HEK293 (cell line): ENCODE measurements at regions not wholly inside any gene's neighbourhood (a gene's known extent, or its start where the extent isn't known, plus 50 kb on each side); places are given as distances from the start of the nearest gene placed in this dataset.

Experiments used
- CTCF ChIA-PET: fragments of 350-600 bp; formaldehyde crosslinking; extraction: SDS; loops from one replicate; lab custom pipeline; 2021; ENCODE audit warnings: antibody characterized with exemption; lab: Yijun Ruan, JAX
- POLR2A ChIA-PET: fragments of 300-600 bp; formaldehyde crosslinking; extraction: SDS; loops from one replicate; lab custom pipeline; 2020; ENCODE audit warnings: antibody characterized with exemption, inconsistent platforms; lab: Yijun Ruan, JAX
- H3K27ac ChIP-seq: fragments of 200-500 bp; sonication (Bioruptor generic); 2 replicates; pipeline ENCODE4 v1.5.1; 2014; ENCODE audit warnings: low read depth, low read length, control low read depth, inconsistent platforms; ENCODE audit errors: extremely low read depth
- H3K36me3 ChIP-seq, 2 experiments: fragments of 200-500 bp in 1 of 2; sonication (Bioruptor generic) in 1 of 2; 1 replicate in 1 of 2; 2 replicates in 1 of 2; pipeline ENCODE4 v1.5.1; 2014 to 2017; ENCODE audit warnings: inconsistent platforms in 2 of 2, low read length in 2 of 2; ENCODE audit not compliant: control insufficient read depth in 2 of 2, insufficient read depth in 1 of 2
- H3K4me1 ChIP-seq: fragments of 200-500 bp; sonication (Bioruptor generic); 2 replicates; pipeline ENCODE4 v1.5.1; 2014; ENCODE audit warnings: mild to moderate bottlenecking, low read length, inconsistent platforms; ENCODE audit not compliant: control insufficient read depth, insufficient read depth
- H3K4me3 ChIP-seq: 2 replicates; pipeline ENCODE4 v1.5.1; 2011; ENCODE audit warnings: low read depth, mild to moderate bottlenecking, control low read depth, low read length, moderate library complexity
- H3K9me3 ChIP-seq: fragments of 200-500 bp; sonication (Bioruptor generic); 2 replicates; pipeline ENCODE4 v1.5.1; 2014; ENCODE audit warnings: low read depth, low read length, inconsistent platforms; ENCODE audit not compliant: control insufficient read depth, insufficient read depth
- ELK4 ChIP-seq: IDR thresholded peaks from 2 replicates; pipeline ENCODE4 v1.6.1; 2011; ENCODE audit warnings: mild to moderate bottlenecking, low read depth, low read length, borderline replicate concordance
- KLF1 ChIP-seq: fragments of 450-650 bp; formaldehyde crosslinking; IDR thresholded peaks from 2 replicates; pipeline ENCODE4 v1.5.1; 2016; ENCODE audit warnings: missing biosample characterization, missing genetic modification characterization
- KLF9 ChIP-seq: fragments of 450-650 bp; formaldehyde crosslinking; IDR thresholded peaks from 2 replicates; pipeline ENCODE4 v1.5.1; 2016; ENCODE audit warnings: missing biosample characterization, missing genetic modification characterization, low read depth
- SCRT1 ChIP-seq: fragments of 450-650 bp; formaldehyde crosslinking; IDR thresholded peaks from 2 replicates; pipeline ENCODE4 v1.5.1; 2016; ENCODE audit warnings: missing biosample characterization, missing genetic modification characterization, borderline replicate concordance
- SCRT2 ChIP-seq: fragments of 450-650 bp; formaldehyde crosslinking; IDR thresholded peaks from 2 replicates; pipeline ENCODE4 v1.5.1; 2016; ENCODE audit warnings: missing biosample characterization, missing genetic modification characterization
- ZBTB1 ChIP-seq: fragments of 450-650 bp; formaldehyde crosslinking; IDR thresholded peaks from 2 replicates; pipeline ENCODE4 v1.5.1; 2016; ENCODE audit warnings: missing biosample characterization, missing genetic modification characterization
- ZNF146 ChIP-seq: fragments of 450-650 bp; formaldehyde crosslinking; IDR thresholded peaks from 2 replicates; pipeline ENCODE4 v1.5.1; 2016; ENCODE audit warnings: missing biosample characterization, missing genetic modification characterization
- ZNF169 ChIP-seq: fragments of 450-650 bp; formaldehyde crosslinking; IDR thresholded peaks from 2 replicates; pipeline ENCODE4 v1.5.1; 2016; ENCODE audit warnings: missing biosample characterization, missing genetic modification characterization
- ZNF175 ChIP-seq: fragments of 450-650 bp; formaldehyde crosslinking; IDR thresholded peaks from 2 replicates; pipeline ENCODE4 v1.5.1; 2016; ENCODE audit warnings: missing biosample characterization, missing genetic modification characterization
- ZNF184 ChIP-seq: fragments of 450-650 bp; IDR thresholded peaks from 2 replicates; pipeline ENCODE4 v1.5.1; 2018; ENCODE audit warnings: missing biosample characterization, mild to moderate bottlenecking, missing genetic modification characterization
- ZNF350 ChIP-seq: fragments of 450-650 bp; formaldehyde crosslinking; IDR thresholded peaks from 2 replicates; pipeline ENCODE4 v1.5.0; 2017; ENCODE audit warnings: missing biosample characterization, mild to moderate bottlenecking, missing genetic modification characterization
- ZNF37A ChIP-seq: fragments of 450-650 bp; IDR thresholded peaks from 2 replicates; pipeline ENCODE4 v1.5.1; 2018; ENCODE audit warnings: missing biosample characterization, missing genetic modification characterization
- ZNF394 ChIP-seq: fragments of 450-650 bp; formaldehyde crosslinking; IDR thresholded peaks from 2 replicates; pipeline ENCODE4 v1.5.1; 2016; ENCODE audit warnings: missing biosample characterization, missing genetic modification characterization, mild to moderate bottlenecking, moderate library complexity, borderline replicate concordance
- ZNF473 ChIP-seq: fragments of 450-650 bp; formaldehyde crosslinking; IDR thresholded peaks from 2 replicates; pipeline ENCODE4 v1.5.1; 2017; ENCODE audit warnings: missing biosample characterization, missing genetic modification characterization
- ZNF530 ChIP-seq: fragments of 450-650 bp; formaldehyde crosslinking; IDR thresholded peaks from 2 replicates; pipeline ENCODE4 v1.5.1; 2016; ENCODE audit warnings: low read depth, missing biosample characterization, missing genetic modification characterization
- ZNF561 ChIP-seq: fragments of 450-650 bp; IDR thresholded peaks from 2 replicates; pipeline ENCODE4 v1.5.1; 2018; ENCODE audit warnings: missing biosample characterization, missing genetic modification characterization, borderline replicate concordance
- ZNF585B ChIP-seq: fragments of 450-650 bp; formaldehyde crosslinking; IDR thresholded peaks from 2 replicates; pipeline ENCODE4 v1.5.1; 2016; ENCODE audit warnings: missing biosample characterization, missing genetic modification characterization
- ZNF624 ChIP-seq: fragments of 450-650 bp; formaldehyde crosslinking; IDR thresholded peaks from 2 replicates; pipeline ENCODE4 v1.5.1; 2017; ENCODE audit warnings: missing biosample characterization, missing genetic modification characterization
- ZNF664 ChIP-seq: fragments of 450-650 bp; formaldehyde crosslinking; IDR thresholded peaks from 2 replicates; pipeline ENCODE4 v1.5.1; 2016; ENCODE audit warnings: missing biosample characterization, missing genetic modification characterization
- ZSCAN18 ChIP-seq: fragments of 450-650 bp; formaldehyde crosslinking; IDR thresholded peaks from 2 replicates; pipeline ENCODE4 v1.5.1; 2016; ENCODE audit warnings: missing biosample characterization, missing genetic modification characterization
- TF ChIP-seq, protein P1 (sequence below): fragments of 450-650 bp; formaldehyde crosslinking; IDR thresholded peaks from 2 replicates; pipeline ENCODE4 v1.5.1; 2016; ENCODE audit warnings: missing biosample characterization, missing genetic modification characterization
- TF ChIP-seq, protein P2 (sequence below): fragments of 450-650 bp; formaldehyde crosslinking; IDR thresholded peaks from 2 replicates; pipeline ENCODE4 v1.5.1; 2016; ENCODE audit warnings: missing biosample characterization, missing genetic modification characterization, borderline replicate concordance
- TF ChIP-seq, protein P3 (sequence below): fragments of 450-650 bp; formaldehyde crosslinking; IDR thresholded peaks from 2 replicates; pipeline ENCODE4 v1.5.0; 2017; ENCODE audit warnings: missing biosample characterization, missing genetic modification characterization, borderline replicate concordance

- ChIA-PET POLR2A (no interaction called here), CTCF (no interaction called here)
- Histone ChIP-seq H3K36me3 (no peaks in the 10 kb centered on the region), H3K4me3 (no peak overlapping the region), H3K27ac (no peak overlapping the region), H3K9me3 (no peaks in the 10 kb centered on the region), H3K4me1 (no peaks in the 10 kb centered on the region)
- no peak for TF ChIP-seq ZNF530
- TF ChIP-seq ZBTB1 (tag by site-specific recombination): no peak
- no peak for TF ChIP-seq ZNF350
- TF ChIP-seq, protein P1, sequence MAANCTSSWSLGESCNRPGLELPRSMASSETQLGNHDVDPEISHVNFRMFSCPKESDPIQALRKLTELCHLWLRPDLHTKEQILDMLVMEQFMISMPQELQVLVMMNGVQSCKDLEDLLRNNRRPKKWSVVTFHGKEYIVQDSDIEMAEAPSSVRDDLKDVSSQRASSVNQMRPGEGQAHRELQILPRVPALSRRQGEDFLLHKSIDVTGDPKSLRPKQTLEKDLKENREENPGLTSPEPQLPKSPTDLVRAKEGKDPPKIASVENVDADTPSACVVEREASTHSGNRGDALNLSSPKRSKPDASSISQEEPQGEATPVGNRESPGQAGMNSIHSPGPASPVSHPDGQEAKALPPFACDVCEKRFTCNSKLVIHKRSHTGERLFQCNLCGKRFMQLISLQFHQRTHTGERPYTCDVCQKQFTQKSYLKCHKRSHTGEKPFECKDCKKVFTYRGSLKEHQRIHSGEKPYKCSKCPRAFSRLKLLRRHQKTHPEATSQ (tag by site-specific recombination): no peak
- TF ChIP-seq SCRT1 (tag by site-specific recombination): no peak
- TF ChIP-seq, protein P2, sequence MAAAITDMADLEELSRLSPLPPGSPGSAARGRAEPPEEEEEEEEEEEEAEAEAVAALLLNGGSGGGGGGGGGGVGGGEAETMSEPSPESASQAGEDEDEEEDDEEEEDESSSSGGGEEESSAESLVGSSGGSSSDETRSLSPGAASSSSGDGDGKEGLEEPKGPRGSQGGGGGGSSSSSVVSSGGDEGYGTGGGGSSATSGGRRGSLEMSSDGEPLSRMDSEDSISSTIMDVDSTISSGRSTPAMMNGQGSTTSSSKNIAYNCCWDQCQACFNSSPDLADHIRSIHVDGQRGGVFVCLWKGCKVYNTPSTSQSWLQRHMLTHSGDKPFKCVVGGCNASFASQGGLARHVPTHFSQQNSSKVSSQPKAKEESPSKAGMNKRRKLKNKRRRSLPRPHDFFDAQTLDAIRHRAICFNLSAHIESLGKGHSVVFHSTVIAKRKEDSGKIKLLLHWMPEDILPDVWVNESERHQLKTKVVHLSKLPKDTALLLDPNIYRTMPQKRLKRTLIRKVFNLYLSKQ: no peak
- TF ChIP-seq ZNF561: no peak
- TF ChIP-seq ZNF624 (tag by site-specific recombination): no peak
- no peak for TF ChIP-seq ZNF146 (tag by site-specific recombination)
- TF ChIP-seq ZNF664 (tag by site-specific recombination): no peak
- TF ChIP-seq ZNF169: no peak
Measured at GRCh38 chr6:93586306-93586705, 166.9 kb upstream of the EPHA7 start.

DNA sequence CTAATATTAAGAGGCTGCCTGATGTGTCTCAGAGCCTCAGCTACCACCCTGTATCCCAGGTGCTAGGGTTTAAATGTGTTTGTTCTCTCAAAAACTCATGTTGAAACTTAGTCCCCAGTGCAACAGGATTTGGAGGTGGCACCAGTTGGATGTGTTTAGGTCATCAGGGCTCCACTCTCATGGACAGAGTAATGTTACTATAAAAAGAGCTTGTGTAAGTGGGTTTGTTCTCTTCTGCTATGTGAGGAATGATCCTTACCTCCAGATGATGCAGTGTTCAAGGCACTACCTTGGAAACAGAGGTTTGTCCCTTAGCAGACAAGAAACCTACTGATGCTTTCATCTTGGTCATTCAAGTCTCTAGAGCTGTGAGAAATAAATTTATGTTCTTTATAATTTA lies 164.9 kb upstream of the EPHA7 start:
- TF ChIP-seq SCRT2 (peak; percentile 54; the same call in 1 of the 2 replicates), ZNF175 (tag by site-specific recombination) (no peak)
- H3K4me1 ChIP-seq: no peaks in the 10 kb centered on the region
- POLR2A ChIA-PET: no interaction called here
- no peak overlapping the region for H3K27ac ChIP-seq
- no peaks in the 10 kb centered on the region for H3K36me3 ChIP-seq
- no peaks in the 10 kb centered on the region for H3K9me3 ChIP-seq
- no peak overlapping the region for H3K4me3 ChIP-seq
- CTCF ChIA-PET: interaction anchor here (0.6 kb wide), 1 partner anchor 310 kb away, joined by 3 read pairs; no protein-coding TSS in a partner anchor

- no peaks in the 10 kb centered on the region for H3K4me1 ChIP-seq
- H3K36me3 ChIP-seq: no peaks in the 10 kb centered on the region
- no peak overlapping the region for H3K27ac ChIP-seq
- no peak for TF ChIP-seq ZNF394 (tag by site-specific recombination)
- TF ChIP-seq KLF1 (tag by site-specific recombination): no peak
- no peak for TF ChIP-seq ZSCAN18
- no peak for TF ChIP-seq ZNF585B (tag by site-specific recombination)
- H3K4me3 ChIP-seq: no peak overlapping the region
- ChIA-PET POLR2A (no interaction called here), CTCF (no interaction called here)
- no peaks in the 10 kb centered on the region for H3K9me3 ChIP-seq
Measured at GRCh38 chr6:93581371-93581770, 162.0 kb upstream of the EPHA7 start.

GRCh38 chr6:93580446-93580845 lies 161.1 kb upstream of the EPHA7 start:
- Histone ChIP-seq H3K9me3 (no peaks in the 10 kb centered on the region), H3K36me3 (no peaks in the 10 kb centered on the region), H3K4me1 (no peaks in the 10 kb centered on the region), H3K27ac (no peak overlapping the region), H3K4me3 (no peak overlapping the region)
- POLR2A ChIA-PET: no interaction called here
- CTCF ChIA-PET: no interaction called here
- TF ChIP-seq ZNF473 (tag by site-specific recombination): no peak
- TF ChIP-seq KLF9 (tag by site-specific recombination): no peak
- TF ChIP-seq SCRT2: no peak
- TF ChIP-seq ELK4: no peak
- TF ChIP-seq ZNF184 (tag by site-specific recombination): no peak
- no peak for TF ChIP-seq ZNF37A (tag by site-specific recombination)
- TF ChIP-seq, protein P3, sequence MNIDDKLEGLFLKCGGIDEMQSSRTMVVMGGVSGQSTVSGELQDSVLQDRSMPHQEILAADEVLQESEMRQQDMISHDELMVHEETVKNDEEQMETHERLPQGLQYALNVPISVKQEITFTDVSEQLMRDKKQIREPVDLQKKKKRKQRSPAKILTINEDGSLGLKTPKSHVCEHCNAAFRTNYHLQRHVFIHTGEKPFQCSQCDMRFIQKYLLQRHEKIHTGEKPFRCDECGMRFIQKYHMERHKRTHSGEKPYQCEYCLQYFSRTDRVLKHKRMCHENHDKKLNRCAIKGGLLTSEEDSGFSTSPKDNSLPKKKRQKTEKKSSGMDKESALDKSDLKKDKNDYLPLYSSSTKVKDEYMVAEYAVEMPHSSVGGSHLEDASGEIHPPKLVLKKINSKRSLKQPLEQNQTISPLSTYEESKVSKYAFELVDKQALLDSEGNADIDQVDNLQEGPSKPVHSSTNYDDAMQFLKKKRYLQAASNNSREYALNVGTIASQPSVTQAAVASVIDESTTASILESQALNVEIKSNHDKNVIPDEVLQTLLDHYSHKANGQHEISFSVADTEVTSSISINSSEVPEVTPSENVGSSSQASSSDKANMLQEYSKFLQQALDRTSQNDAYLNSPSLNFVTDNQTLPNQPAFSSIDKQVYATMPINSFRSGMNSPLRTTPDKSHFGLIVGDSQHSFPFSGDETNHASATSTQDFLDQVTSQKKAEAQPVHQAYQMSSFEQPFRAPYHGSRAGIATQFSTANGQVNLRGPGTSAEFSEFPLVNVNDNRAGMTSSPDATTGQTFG (tag by site-specific recombination): no peak
